HG03060 (cell line): ENCODE measurements at regions not wholly inside any gene's neighbourhood (a gene's known extent, or its start where the extent isn't known, plus 50 kb on each side); places are given as distances from the start of the nearest gene placed in this dataset.
A peak's percentile ranks its signal among the peaks of the same experiment; 100 is the strongest.

Source experiments
- ATAC-seq: cut with Tn5 transposase; IDR thresholded peaks from one replicate; pipeline ENCODE4 v1.9.1; 2021; ENCODE audit warnings: low read depth, moderate number of reproducible peaks; ENCODE audit not compliant: unreplicated experiment

- ATAC-seq = no peak
These were observed 137.7 kb downstream of the CD8B2 start for GRCh38 chr2:106624787-106625380.

DNA sequence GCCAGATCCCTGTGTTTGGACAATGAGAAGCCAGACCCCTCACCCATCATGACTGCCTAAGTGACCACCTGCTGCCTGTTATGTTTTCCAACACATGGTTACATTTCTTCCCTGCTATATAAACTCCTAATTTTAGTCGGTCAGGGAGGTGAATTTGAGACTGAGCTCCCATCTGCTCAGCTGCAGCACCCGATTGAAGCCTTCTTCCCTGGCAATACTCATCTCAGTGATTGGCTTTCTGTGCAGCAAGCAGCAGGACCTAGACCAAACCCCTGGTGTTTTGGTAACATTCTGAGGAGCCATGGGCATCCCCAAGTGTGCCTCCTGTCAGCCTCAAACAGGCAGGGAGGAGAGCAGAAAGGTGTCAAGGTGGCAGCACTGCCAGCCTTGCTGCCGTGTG is 141.2 kb downstream of the CD8B2 start:
- ATAC-seq = no peak

- no peak for ATAC-seq
These were observed 142.8 kb downstream of the CD8B2 start for GRCh38 chr2:106629981-106630380.

- no peak for ATAC-seq
These were observed 144.1 kb downstream of the CD8B2 start for GRCh38 chr2:106631281-106631680.

DNA sequence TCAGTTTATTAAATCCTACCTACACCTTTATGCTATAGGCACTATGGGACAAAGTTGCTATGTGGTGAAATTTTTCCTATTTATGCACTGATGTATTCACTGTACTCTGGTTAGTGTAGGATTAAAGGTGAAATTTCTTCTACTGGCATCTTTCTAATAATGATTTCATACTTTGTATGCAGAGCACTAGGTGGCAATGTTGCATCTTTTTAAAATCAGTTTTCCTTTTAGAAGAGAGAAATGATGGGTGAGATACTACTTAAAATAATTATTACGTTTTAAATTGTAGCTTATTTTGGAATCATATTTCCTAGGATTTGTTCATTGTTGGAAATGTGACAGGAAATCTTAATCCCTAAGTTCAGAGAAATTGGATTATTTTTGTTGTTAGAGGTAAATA is 150.9 kb downstream of the CD8B2 start:
- ATAC-seq = no peak

DNA sequence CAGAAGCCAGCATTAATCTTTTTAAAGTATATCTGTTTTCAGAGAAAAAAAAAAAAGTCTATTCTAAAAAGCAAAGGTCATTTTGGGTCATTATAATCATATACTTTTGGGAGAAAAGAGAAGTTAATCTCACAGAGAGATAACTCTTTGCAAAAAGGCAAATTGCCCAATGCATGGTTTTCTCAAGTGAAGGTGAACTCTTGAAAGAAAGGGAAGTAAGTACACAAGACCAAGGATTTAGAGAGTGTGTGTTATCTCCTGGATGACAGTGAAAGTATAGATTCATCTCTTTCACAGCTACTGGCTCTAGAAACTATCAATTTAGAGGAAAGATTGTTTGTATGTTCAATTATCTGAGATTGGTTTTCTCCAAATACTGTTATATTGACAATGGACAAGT is 151.4 kb downstream of the CD8B2 start:
- ATAC-seq = no peak

DNA sequence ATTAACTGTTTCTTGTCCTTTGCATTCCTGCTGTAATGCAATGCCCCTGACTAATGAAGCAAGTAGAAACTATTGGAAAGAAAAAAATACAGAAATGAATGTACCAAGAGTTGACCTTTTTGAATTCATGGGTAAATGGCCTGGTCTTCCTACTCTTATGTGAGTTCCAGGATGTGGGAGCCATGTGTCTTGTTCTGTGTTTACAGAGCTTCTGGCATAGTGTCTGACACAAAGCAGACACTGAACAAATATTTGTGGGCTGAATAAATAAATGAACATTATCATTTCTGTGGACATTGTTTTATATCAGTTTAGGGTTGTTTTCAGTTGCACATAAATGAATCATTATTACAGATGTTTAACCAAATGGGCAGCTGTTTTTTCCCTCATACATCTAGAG is 155.5 kb downstream of the CD8B2 start:
- ATAC-seq = no peak

DNA sequence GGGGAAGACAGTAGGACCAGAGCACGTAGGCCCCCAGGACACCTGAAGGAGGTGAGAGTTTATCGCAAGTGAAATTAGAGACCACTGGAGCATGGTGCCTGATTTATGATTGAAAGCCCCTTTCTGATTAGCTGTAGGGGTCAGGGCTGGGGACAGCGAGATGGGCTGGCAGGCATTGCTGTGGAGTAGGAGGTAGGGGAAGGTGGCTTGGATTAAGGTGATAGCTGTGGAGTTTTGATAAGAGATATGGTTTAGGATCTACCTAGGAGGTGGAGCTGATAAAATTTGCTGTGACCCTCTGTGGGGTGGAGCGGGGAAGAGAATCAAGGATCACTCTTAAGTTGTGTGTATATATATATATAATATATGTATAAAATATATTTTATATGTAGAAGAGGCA is 157.5 kb downstream of the CD8B2 start:
- no peak for ATAC-seq

DNA sequence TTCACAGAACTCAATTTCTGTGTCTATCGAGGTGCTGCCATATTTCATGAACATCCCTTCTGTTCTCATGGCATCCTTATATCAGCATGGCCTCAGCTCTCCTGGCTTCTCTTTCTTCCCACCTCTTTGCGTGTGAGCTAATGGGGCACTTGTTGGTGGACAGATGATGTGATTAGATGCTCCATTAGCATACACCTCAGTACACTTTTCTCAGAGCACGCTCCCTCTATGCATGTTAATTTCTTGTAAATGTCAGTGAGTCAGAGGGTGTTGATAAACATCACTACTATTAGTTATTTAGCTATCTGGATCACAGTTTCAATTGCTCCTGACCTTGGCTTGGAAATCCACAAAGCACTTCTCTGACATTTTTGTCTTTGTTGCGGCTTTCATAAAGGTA is 159.4 kb downstream of the CD8B2 start:
- ATAC-seq = no peak

DNA sequence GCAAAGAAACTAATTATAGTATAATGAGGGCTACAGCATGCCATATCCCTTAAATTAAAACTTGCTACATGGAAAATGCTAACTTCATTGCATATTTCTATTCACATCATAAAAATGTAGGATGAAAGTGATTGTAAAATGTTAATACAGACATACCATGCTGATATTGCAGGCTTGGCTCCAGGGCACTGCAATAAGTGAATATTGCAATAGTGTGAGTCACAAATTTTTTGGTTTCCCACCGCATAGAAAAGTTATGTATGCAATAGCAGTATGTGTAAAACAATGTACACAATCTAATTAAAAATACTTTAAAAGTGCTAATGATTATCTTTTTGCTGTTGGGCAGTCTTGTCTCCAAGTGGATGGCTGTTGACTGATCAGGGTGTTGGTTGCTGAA is 162.1 kb downstream of the CD8B2 start:
- no peak for ATAC-seq

DNA sequence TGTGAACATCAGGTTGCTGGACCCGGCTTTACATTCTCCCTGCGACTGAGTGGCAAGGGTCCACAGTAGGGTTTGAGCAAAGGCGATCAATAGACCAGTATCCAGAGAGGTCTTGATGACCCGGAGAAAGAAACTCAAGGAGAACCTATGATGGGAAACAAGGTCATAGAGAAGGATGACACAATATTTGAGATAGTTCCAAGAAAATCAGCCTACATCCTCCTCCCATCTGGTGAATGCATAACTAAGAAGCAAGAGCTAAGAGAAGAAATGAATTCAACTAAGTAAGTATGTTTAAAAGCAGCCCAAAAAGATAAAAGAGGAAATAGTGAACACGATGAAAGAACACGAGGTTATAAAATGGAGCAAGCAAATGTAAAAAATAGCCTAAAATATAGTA is 166.3 kb downstream of the CD8B2 start:
- ATAC-seq = no peak

DNA sequence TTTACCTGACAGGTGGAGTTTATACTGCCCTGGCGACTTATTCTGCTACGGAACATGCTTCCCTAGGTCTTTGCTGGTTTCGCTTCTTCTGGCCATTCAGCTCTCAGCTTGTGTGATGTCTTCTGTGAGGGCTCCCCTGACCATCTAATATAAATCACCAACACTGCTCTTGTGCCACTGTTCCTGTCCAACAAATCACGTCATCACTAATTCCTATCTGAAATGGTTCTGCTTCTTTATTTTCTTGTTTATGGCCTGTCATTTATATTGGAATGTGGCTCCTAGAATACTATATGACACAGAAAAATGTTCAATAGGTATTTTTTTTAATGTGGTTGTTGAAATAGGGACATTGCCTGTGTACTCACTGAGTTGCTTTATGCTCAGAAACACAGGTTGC is 171.5 kb downstream of the CD8B2 start:
- no peak for ATAC-seq

- ATAC-seq = peak; percentile 95
These were observed 177.5 kb downstream of the CD8B2 start for GRCh38 chr2:106664669-106665068.

DNA sequence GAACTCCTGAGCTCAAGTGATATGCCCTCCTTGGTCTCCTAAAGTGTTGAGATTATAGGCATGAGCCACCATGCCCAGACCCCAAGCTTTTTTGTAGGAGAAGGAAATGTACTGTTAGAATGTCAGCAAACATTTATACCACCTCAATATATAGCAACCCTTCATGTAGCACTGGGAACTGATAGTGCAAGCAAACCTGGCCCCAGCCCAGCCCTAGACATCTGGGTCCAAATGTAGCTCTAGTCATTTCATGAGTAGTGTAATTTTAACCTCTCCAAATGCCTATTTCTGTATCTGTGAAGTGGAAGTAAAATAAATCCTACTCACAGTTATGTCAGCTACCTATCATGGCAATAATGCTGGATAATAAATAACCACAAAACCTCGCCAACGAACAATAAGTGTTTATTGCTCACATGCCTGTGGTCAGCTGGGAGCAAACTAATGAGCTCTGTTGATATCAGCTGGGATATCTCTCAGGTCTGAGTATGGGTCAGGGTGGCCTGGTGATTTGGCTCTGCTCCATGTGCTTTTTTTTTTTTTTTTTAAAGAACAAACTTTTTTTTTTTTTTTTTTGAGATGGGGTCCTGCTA is 180.4 kb downstream of the CD8B2 start:
- ATAC-seq = no peak

- ATAC-seq = no peak
These were observed 198.2 kb downstream of the CD8B2 start for GRCh38 chr2:106685180-106685897.

- no peak for ATAC-seq
These were observed 199.2 kb downstream of the ST6GAL2 start for GRCh38 chr2:106686814-106687213.

DNA sequence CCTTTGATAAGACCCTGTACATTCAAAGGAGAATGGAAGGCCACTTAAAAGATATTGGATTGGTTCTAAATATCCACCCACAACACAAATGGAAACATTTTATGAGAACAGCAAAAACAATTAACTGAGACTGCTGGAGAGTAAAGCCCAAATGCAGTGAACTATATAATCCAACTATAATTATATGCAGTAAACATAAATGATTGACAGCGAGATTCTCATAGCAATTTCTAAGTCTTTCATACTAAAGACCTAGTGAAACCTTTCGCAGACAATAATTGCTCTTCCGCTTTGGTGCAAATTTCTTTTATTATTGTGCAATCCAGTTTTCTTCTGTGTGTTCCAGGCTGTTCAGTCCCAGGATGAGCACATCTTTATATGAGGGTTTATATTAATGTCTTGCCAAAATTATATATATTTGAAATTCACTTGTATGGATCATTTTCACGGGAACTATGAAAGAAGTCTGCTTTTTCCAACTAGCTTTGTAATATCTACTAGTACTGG is 190.9 kb downstream of the ST6GAL2 start:
- no peak for ATAC-seq

GRCh38 chr2:106695919-106696318 is 190.0 kb downstream of the ST6GAL2 start:
- ATAC-seq = no peak

- no peak for ATAC-seq
These were observed 185.4 kb downstream of the ST6GAL2 start for GRCh38 chr2:106700616-106701015.

DNA sequence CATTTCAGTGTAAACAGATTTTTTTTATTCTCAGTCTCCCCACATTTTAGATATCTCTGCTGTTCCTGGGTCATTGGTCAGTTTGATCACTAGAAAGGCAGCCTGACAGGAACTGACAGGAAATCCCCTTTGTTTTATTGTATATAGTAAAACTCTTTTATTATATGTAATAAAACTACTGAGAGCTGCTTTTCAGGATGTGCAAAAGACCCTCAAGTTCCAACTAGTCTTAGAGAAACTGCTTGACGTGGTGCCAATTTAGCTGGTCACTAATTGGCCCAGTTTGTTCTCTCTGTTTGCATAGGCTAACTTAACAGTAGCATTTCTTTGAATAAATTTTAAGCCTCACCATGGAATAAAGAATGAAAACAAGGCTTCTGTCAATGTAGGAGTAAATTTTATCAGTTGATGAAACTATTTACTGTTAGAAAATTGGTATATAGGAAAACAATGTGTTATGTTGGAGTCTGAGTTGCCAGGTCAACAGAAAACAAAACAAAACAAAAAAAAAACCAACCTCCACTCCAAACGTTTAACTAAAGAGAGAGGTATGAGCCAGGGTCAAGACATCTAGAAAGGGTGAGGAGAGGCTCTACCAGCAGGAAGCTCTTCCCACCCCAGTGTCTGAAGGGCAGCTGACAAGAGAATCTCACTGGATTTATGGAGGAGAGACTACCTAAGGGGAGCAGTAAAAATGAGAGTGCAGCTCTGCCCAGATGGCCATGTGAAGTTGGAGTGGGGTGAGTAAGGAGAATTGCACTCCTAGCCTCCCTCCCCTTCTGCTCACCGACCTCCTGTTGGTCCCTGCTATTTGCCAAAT is 184.6 kb downstream of the ST6GAL2 start:
- ATAC-seq = no peak

DNA sequence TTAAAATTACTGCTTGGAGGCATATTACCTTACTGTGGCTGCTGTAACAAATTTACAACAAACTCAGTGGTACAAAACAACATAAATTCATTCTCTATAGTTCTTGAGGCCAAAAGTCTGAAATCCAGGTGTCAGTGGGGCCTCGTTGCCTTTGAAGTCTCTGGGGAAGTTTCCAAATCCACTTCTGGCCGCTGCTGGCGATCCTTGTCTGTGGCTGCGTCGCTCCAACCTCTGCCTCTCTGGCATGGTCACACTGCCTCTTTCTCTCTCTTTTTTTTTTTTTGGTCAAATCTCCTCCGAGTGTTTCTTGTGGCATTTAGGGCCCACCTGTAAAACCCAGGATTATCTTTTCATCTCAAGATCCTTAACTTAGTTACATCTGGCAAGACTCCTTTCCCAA is 182.8 kb downstream of the ST6GAL2 start:
- ATAC-seq = no peak
